ENCODE measurements at regions not wholly inside any gene's neighbourhood (a gene's known extent, or its start where the extent isn't known, plus 50 kb on each side); places are given as distances from the start of the nearest gene placed in this dataset.

GRCh38 chr1:177360791-177361190, 190.0 kb downstream of the BRINP2 start:
- Histone ChIP-seq H3K27ac (no peak overlapping the region), H3K36me3 (replicated peaks in 1 of 2; ENCODE audit: insufficient read depth in 1 of 2, low read depth in 2 of 2) (no peaks in the 10 kb centered on the region), H3K9me3 (no peaks in the 10 kb centered on the region), H3K27me3 (no peaks in the 10 kb centered on the region), H3K4me1 (no peaks in the 10 kb centered on the region), H3K4me3 (no peak overlapping the region)
- TF ChIP-seq POLR2A (IDR thresholded peaks at IDR 0.05): no peak
- TF ChIP-seq, protein P1, sequence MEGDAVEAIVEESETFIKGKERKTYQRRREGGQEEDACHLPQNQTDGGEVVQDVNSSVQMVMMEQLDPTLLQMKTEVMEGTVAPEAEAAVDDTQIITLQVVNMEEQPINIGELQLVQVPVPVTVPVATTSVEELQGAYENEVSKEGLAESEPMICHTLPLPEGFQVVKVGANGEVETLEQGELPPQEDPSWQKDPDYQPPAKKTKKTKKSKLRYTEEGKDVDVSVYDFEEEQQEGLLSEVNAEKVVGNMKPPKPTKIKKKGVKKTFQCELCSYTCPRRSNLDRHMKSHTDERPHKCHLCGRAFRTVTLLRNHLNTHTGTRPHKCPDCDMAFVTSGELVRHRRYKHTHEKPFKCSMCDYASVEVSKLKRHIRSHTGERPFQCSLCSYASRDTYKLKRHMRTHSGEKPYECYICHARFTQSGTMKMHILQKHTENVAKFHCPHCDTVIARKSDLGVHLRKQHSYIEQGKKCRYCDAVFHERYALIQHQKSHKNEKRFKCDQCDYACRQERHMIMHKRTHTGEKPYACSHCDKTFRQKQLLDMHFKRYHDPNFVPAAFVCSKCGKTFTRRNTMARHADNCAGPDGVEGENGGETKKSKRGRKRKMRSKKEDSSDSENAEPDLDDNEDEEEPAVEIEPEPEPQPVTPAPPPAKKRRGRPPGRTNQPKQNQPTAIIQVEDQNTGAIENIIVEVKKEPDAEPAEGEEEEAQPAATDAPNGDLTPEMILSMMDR (IDR thresholded peaks at IDR 0.05): no peak
- 85 to 86% methylated on average over 2 of the region's 2 CpGs for WGBS, 2 donors
- no peak for DNase-seq
- intact Hi-C loops (cut with DNase I): no loop called here
- no peak for ATAC-seq

DNA sequence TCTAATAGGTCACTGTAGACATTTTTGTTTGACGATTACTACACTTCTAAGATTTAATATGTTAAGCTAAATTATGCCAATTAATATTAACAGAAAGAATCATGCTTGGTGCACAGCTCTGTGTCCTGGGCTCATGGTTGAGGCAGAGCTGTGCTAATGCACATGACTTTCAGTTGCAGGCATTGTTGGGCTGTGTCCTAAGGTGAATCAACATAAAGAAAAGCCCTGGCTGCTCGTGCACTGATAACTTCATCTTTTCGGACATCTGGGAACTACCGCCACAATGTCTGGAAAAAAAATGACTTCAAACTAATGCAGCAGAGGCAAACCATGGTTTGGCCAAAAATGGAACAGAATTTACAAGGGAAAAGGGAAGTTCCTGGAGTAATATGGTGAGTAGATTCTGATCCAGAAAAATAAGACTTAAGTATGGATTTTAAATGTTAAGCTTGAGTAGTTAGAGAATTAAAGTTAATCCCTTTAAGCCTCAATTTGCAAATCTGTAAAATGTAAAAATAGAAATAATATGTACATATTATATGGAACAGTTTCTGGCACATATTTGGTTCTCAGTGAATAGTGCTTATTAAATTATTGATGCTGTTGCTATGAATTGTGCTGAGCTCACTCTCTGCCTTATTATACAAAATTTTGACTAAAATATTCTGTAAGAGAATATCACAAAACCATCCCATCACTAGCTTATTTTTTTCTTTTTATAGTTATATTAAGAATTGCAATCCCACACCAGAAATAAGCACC, 186.1 kb downstream of the BRINP2 start:
- H3K36me3 ChIP-seq (replicated peaks in 1 of 2; ENCODE audit: insufficient read depth in 1 of 2, low read depth in 2 of 2): no peaks in the 10 kb centered on the region
- no peaks in the 10 kb centered on the region for H3K27me3 ChIP-seq
- H3K4me3 ChIP-seq: no peak overlapping the region
- H3K4me1 ChIP-seq: no peaks in the 10 kb centered on the region
- ATAC-seq (no peak), DNase-seq (no peak)
- TF ChIP-seq, protein P1 (IDR thresholded peaks at IDR 0.05): no peak
- no peak for TF ChIP-seq POLR2A (IDR thresholded peaks at IDR 0.05)
- H3K27ac ChIP-seq: no peak overlapping the region
- intact Hi-C loops (cut with DNase I): no loop called here
- 74 to 79% methylated on average over 4 of the region's 4 CpGs for WGBS, 2 donors
- no peaks in the 10 kb centered on the region for H3K9me3 ChIP-seq

- Histone ChIP-seq H3K4me3 (no peak overlapping the region), H3K4me1 (no peaks in the 10 kb centered on the region), H3K9me3 (no peaks in the 10 kb centered on the region), H3K27me3 (no peaks in the 10 kb centered on the region), H3K36me3 (replicated peaks in 1 of 2; ENCODE audit: insufficient read depth in 1 of 2, low read depth in 2 of 2) (no peaks in the 10 kb centered on the region), H3K27ac (no peak overlapping the region)
- peak in 3 of 4 donors; percentile 13 to 26 (median 16) for DNase-seq
- intact Hi-C loops (cut with DNase I): no loop called here
- ATAC-seq: no peak
- TF ChIP-seq, protein P1 (IDR thresholded peaks at IDR 0.05): peak in 5 of 7 experiments; percentile 12 to 51 (median 45)
- TF ChIP-seq POLR2A (IDR thresholded peaks at IDR 0.05): no peak
- 9 to 10% methylated on average over 2 of the region's 2 CpGs for WGBS, 2 donors
These were observed 184.8 kb downstream of the BRINP2 start for GRCh38 chr1:177355575-177355974.

DNA sequence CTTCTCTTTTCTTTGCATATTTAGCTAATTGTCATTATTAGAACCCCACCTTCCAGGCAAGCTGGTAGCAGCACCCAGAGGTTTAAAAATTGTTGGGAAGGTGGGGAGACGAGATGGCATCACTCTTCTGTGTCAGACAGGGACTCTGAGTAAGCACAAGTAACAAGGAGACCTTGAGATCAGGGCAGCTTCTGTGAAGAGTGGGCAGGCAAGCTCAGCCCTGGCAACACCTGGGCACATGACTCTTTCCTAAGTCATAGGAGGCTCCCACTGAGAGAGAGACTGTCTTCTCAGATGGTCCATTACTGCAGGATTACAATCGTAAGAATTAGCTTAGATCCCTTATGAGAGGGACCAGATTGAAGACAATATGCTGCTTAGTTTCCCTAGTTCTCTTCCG, 183.5 kb downstream of the BRINP2 start:
- H3K27ac ChIP-seq: no peak overlapping the region
- ATAC-seq: no peak
- no peaks in the 10 kb centered on the region for H3K27me3 ChIP-seq
- no peaks in the 10 kb centered on the region for H3K9me3 ChIP-seq
- H3K36me3 ChIP-seq (replicated peaks in 1 of 2; ENCODE audit: insufficient read depth in 1 of 2, low read depth in 2 of 2): no peaks in the 10 kb centered on the region
- 48 to 57% methylated on average over 3 of the region's 3 CpGs for WGBS, 2 donors
- intact Hi-C loops (cut with DNase I): no loop called here
- H3K4me3 ChIP-seq: no peak overlapping the region
- TF ChIP-seq, protein P1 (IDR thresholded peaks at IDR 0.05): no peak
- TF ChIP-seq POLR2A (IDR thresholded peaks at IDR 0.05): no peak
- no peaks in the 10 kb centered on the region for H3K4me1 ChIP-seq
- no peak for DNase-seq
